KMS-11 (cell line): ENCODE measurements at regions not wholly inside any gene's neighbourhood (a gene's known extent, or its start where the extent isn't known, plus 50 kb on each side); places are given as distances from the start of the nearest gene placed in this dataset.

Experiments
- H2AFZ ChIP-seq: fragments of 200-600 bp; sonication (generic); 2 replicates; pipeline ENCODE4 v1.6.1; 2016; ENCODE audit warnings: antibody characterized with exemption, mixed run types, low read depth
- H3K27ac ChIP-seq: fragments of 200-600 bp; sonication (generic); 2 replicates; pipeline ENCODE4 v1.6.1; 2016; ENCODE audit warnings: mild to moderate bottlenecking, mixed run types
- H3K27me3 ChIP-seq: fragments of 200-600 bp; sonication (generic); 2 replicates; pipeline ENCODE4 v1.6.1; 2017; ENCODE audit warnings: mild to moderate bottlenecking, low read depth, mixed run types, moderate library complexity; ENCODE audit not compliant: insufficient read depth
- H3K36me3 ChIP-seq: fragments of 200-600 bp; sonication (generic); 2 replicates; pipeline ENCODE4 v1.6.1; 2017; ENCODE audit warnings: mild to moderate bottlenecking, mixed run types; ENCODE audit not compliant: insufficient read depth
- H3K4me1 ChIP-seq: fragments of 200-600 bp; sonication (generic); 2 replicates; pipeline ENCODE4 v1.6.1; 2016; ENCODE audit warnings: mild to moderate bottlenecking, low read depth, mixed run types; ENCODE audit not compliant: poor library complexity, severe bottlenecking
- H3K4me2 ChIP-seq: fragments of 200-600 bp; sonication (generic); 2 replicates; pipeline ENCODE4 v1.7.0; 2016; ENCODE audit warnings: mild to moderate bottlenecking, mixed run types
- H3K4me3 ChIP-seq: fragments of 200-600 bp; sonication (generic); IDR thresholded peaks from 2 replicates; pipeline ENCODE4 v1.6.1; 2017; ENCODE audit warnings: low read depth, low read length, mixed read lengths; ENCODE audit not compliant: insufficient read depth
- H3K79me2 ChIP-seq: fragments of 200-600 bp; sonication (generic); 2 replicates; pipeline ENCODE4 v1.6.1; 2016; ENCODE audit warnings: low read depth, mixed run types; ENCODE audit not compliant: insufficient read depth
- H3K9ac ChIP-seq: fragments of 200-600 bp; sonication (generic); 2 replicates; pipeline ENCODE4 v1.6.1; 2016; ENCODE audit warnings: mild to moderate bottlenecking, mixed run types
- H4K20me1 ChIP-seq: fragments of 200-600 bp; sonication (generic); 2 replicates; pipeline ENCODE4 v1.6.1; 2016; ENCODE audit warnings: mild to moderate bottlenecking, mixed run types; ENCODE audit not compliant: insufficient read depth
- TF ChIP-seq, protein P1 (sequence below): fragments of 200-600 bp; sonication (generic); conservative IDR thresholded peaks from 2 replicates; pipeline ENCODE4 v1.6.1; 2017; ENCODE audit warnings: low read depth, mild to moderate bottlenecking, antibody characterized with exemption, low read length, moderate library complexity, mixed read lengths

- no peaks in the 10 kb centered on the region for H3K36me3 ChIP-seq
- no peak overlapping the region for H3K27ac ChIP-seq
- no peaks in the 10 kb centered on the region for H4K20me1 ChIP-seq
- no peak overlapping the region for H3K4me2 ChIP-seq
- H3K9ac ChIP-seq, result no peak overlapping the region
- peaks cover 3% of the 10 kb centered on the region for H3K4me1 ChIP-seq
- H3K79me2 ChIP-seq, result no peaks in the 10 kb centered on the region
- H3K27me3 ChIP-seq, result no peaks in the 10 kb centered on the region
- TF ChIP-seq, protein P1, sequence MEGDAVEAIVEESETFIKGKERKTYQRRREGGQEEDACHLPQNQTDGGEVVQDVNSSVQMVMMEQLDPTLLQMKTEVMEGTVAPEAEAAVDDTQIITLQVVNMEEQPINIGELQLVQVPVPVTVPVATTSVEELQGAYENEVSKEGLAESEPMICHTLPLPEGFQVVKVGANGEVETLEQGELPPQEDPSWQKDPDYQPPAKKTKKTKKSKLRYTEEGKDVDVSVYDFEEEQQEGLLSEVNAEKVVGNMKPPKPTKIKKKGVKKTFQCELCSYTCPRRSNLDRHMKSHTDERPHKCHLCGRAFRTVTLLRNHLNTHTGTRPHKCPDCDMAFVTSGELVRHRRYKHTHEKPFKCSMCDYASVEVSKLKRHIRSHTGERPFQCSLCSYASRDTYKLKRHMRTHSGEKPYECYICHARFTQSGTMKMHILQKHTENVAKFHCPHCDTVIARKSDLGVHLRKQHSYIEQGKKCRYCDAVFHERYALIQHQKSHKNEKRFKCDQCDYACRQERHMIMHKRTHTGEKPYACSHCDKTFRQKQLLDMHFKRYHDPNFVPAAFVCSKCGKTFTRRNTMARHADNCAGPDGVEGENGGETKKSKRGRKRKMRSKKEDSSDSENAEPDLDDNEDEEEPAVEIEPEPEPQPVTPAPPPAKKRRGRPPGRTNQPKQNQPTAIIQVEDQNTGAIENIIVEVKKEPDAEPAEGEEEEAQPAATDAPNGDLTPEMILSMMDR, result no peak
- H2AFZ ChIP-seq, result no peak overlapping the region
- H3K4me3 ChIP-seq, result no peak overlapping the region
Observed at GRCh38 chr2:51581636-51582267, 549.8 kb upstream of the NRXN1 start.

DNA sequence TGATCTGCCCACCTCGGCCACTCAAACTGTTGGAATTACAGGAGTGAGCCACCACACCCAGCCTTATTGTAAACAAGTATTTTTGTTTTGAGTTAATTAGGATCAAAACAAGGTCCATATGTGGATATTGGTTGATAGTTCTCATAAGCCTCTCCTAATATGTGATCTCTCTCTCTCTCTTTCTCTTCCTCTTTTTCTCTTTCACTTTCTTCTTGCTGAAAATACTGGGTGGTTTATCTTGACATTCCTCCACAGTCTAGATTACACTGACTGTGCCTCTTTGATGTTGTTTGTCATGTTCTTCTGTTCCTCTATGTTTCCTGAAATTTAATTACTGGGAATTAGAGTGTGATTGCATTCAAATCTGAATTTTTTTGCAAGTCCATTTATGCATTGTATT is 547.5 kb upstream of the NRXN1 start:
- Histone ChIP-seq H3K27ac (no peak overlapping the region), H3K4me2 (no peak overlapping the region), H2AFZ (no peak overlapping the region), H3K4me3 (no peak overlapping the region), H3K79me2 (no peaks in the 10 kb centered on the region), H3K9ac (no peak overlapping the region), H3K4me1 (peaks cover 3% of the 10 kb centered on the region), H3K36me3 (no peaks in the 10 kb centered on the region), H4K20me1 (no peaks in the 10 kb centered on the region), H3K27me3 (no peaks in the 10 kb centered on the region)
- TF ChIP-seq, protein P1, result no peak

GRCh38 chr2:51575181-51575580 is 543.2 kb upstream of the NRXN1 start:
- Histone ChIP-seq H3K36me3 (no peaks in the 10 kb centered on the region), H4K20me1 (no peaks in the 10 kb centered on the region), H3K27me3 (no peaks in the 10 kb centered on the region), H3K79me2 (no peaks in the 10 kb centered on the region), H2AFZ (no peak overlapping the region), H3K27ac (no peak overlapping the region), H3K4me1 (peaks cover 3% of the 10 kb centered on the region), H3K4me3 (no peak overlapping the region), H3K9ac (no peak overlapping the region), H3K4me2 (no peak overlapping the region)
- TF ChIP-seq, protein P1, result no peak

- Histone ChIP-seq H4K20me1 (no peaks in the 10 kb centered on the region), H3K4me1 (no peaks in the 10 kb centered on the region), H3K36me3 (no peaks in the 10 kb centered on the region), H3K9ac (no peak overlapping the region), H3K4me3 (no peak overlapping the region), H3K27ac (no peak overlapping the region), H3K27me3 (no peaks in the 10 kb centered on the region), H3K79me2 (no peaks in the 10 kb centered on the region), H2AFZ (no peak overlapping the region), H3K4me2 (no peak overlapping the region)
- TF ChIP-seq, protein P1, result no peak
Observed at GRCh38 chr2:51559026-51559425, 527.1 kb upstream of the NRXN1 start.
